Osteocyte (in vitro differentiated cells): ENCODE measurements at regions not wholly inside any gene's neighbourhood (a gene's known extent, or its start where the extent isn't known, plus 50 kb on each side); places are given as distances from the start of the nearest gene placed in this dataset.

Experiments
- DNase-seq: peaks from one replicate; pipeline ENCODE4 v3.0.0; 2021; ENCODE audit warnings: mixed read lengths; ENCODE audit not compliant: unreplicated experiment; ENCODE audit errors: extremely low spot score
- H3K27ac Mint-ChIP-seq: one replicate; pipeline ENCODE4 v1.8.0; 2021; ENCODE audit warnings: mild to moderate bottlenecking, mixed read lengths; ENCODE audit not compliant: unreplicated experiment
- H3K27me3 Mint-ChIP-seq: one replicate; pipeline ENCODE4 v1.8.0; 2021; ENCODE audit warnings: mixed read lengths; ENCODE audit not compliant: unreplicated experiment
- H3K36me3 Mint-ChIP-seq: one replicate; pipeline ENCODE4 v1.8.0; 2021; ENCODE audit warnings: mixed read lengths; ENCODE audit not compliant: unreplicated experiment
- H3K4me1 Mint-ChIP-seq: one replicate; pipeline ENCODE4 v1.8.0; 2021; ENCODE audit warnings: mixed read lengths; ENCODE audit not compliant: unreplicated experiment
- H3K4me3 Mint-ChIP-seq: one replicate; pipeline ENCODE4 v1.8.0; 2021; ENCODE audit warnings: mild to moderate bottlenecking, moderate library complexity, mixed read lengths; ENCODE audit not compliant: unreplicated experiment
- H3K9me3 Mint-ChIP-seq: one replicate; pipeline ENCODE4 v1.8.0; 2021; ENCODE audit warnings: mixed read lengths; ENCODE audit not compliant: unreplicated experiment
- CTCF ChIP-seq: fragments of 200-600 bp; sonication (generic); IDR thresholded peaks from 2 replicates; pipeline ENCODE4 v1.5.0; 2021; ENCODE audit warnings: antibody characterized with exemption, mild to moderate bottlenecking, moderate library complexity

GRCh38 chr1:87451229-87451920, 122.7 kb downstream of the LMO4 start:
- Mint-ChIP-seq H3K4me1 (no peaks in the 10 kb centered on the region), H3K36me3 (no peaks in the 10 kb centered on the region), H3K4me3 (no peak overlapping the region), H3K27ac (no peak overlapping the region), H3K27me3 (no peaks in the 10 kb centered on the region), H3K9me3 (peaks cover 3% of the 10 kb centered on the region)
- DNase-seq = no peak
- no peak for TF ChIP-seq CTCF

GRCh38 chr1:87452648-87453047, 124.0 kb downstream of the LMO4 start:
- Mint-ChIP-seq H3K36me3 (no peaks in the 10 kb centered on the region), H3K27me3 (no peaks in the 10 kb centered on the region), H3K4me3 (no peak overlapping the region), H3K4me1 (no peaks in the 10 kb centered on the region), H3K9me3 (peaks cover 3% of the 10 kb centered on the region), H3K27ac (no peak overlapping the region)
- DNase-seq = no peak
- TF ChIP-seq CTCF = no peak

GRCh38 chr1:87457408-87457807, 128.7 kb downstream of the LMO4 start:
- Mint-ChIP-seq H3K9me3 (peaks cover 10% of the 10 kb centered on the region), H3K27ac (no peak overlapping the region), H3K27me3 (peaks cover 2% of the 10 kb centered on the region), H3K4me3 (no peak overlapping the region), H3K4me1 (no peaks in the 10 kb centered on the region), H3K36me3 (no peaks in the 10 kb centered on the region)
- no peak for DNase-seq
- no peak for TF ChIP-seq CTCF

GRCh38 chr1:87462894-87463293, 134.2 kb downstream of the LMO4 start:
- DNase-seq = no peak
- peaks cover 7% of the 10 kb centered on the region for H3K9me3 Mint-ChIP-seq
- H3K36me3 Mint-ChIP-seq = no peaks in the 10 kb centered on the region
- no peak for TF ChIP-seq CTCF
- no peaks in the 10 kb centered on the region for H3K4me1 Mint-ChIP-seq
- H3K4me3 Mint-ChIP-seq = no peak overlapping the region
- H3K27ac Mint-ChIP-seq = no peak overlapping the region
- H3K27me3 Mint-ChIP-seq = peaks cover 7% of the 10 kb centered on the region

GRCh38 chr1:87464022-87464490, 135.4 kb downstream of the LMO4 start:
- TF ChIP-seq CTCF = no peak
- no peak for DNase-seq
- Mint-ChIP-seq H3K9me3 (peaks cover 7% of the 10 kb centered on the region), H3K27me3 (peaks cover 7% of the 10 kb centered on the region), H3K4me3 (no peak overlapping the region), H3K4me1 (no peaks in the 10 kb centered on the region), H3K36me3 (no peaks in the 10 kb centered on the region), H3K27ac (no peak overlapping the region)
